ENCODE measurements at regions not wholly inside any gene's neighbourhood (a gene's known extent, or its start where the extent isn't known, plus 50 kb on each side); places are given as distances from the start of the nearest gene placed in this dataset.
"Not testable (repeated sequence)": the region's sequence is repeated elsewhere in the genome, so short reads cannot be mapped to it uniquely, and the experiment has no call there.

DNA sequence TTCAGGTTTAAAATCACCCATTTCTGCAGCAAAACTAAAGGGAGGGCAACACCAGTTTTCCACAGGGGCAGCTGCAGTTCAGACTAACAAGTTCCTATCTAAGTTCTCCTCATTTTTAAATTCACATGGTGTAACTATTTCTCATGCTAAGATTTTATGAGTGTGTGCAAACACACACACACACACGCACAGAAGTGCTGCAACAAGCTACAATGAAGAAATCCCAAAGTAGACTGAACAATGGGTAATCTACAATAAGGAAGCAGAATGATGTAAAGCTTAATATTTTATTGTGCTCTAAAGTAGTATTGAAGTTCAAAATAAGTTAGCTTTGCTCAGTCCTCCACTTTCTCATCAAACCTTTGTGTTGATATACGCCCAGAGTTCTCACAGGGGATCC, 140.8 kb upstream of the SPATA31A3 start:
- intact Hi-C loops (cut with micrococcal nuclease; ENCODE audit: unreplicated experiment); H3K9me3 ChIP-seq (ENCODE audit: insufficient read depth, low read depth); H3K9me2 ChIP-seq (ENCODE audit: insufficient read depth); BruUV-seq (replicated peaks); H3K4me2 ChIP-seq; H3F3A ChIP-seq (ENCODE audit: insufficient read depth, low read depth); POLR2A ChIA-PET (ENCODE audit: unreplicated experiment); CTCF ChIA-PET; H3K79me2 ChIP-seq (ENCODE audit: low read depth); H3K4me1 ChIP-seq (replicated peaks; ENCODE audit: insufficient read depth); H3K4me3 ChIP-seq; DNase-seq; H3K27ac ChIP-seq; H3K36me3 ChIP-seq (ENCODE audit: low read depth); H2AFZ ChIP-seq; H4K20me1 ChIP-seq (ENCODE audit: insufficient read depth); H3K27me3 ChIP-seq (ENCODE audit: insufficient read depth, low read depth): not testable (repeated sequence)

DNA sequence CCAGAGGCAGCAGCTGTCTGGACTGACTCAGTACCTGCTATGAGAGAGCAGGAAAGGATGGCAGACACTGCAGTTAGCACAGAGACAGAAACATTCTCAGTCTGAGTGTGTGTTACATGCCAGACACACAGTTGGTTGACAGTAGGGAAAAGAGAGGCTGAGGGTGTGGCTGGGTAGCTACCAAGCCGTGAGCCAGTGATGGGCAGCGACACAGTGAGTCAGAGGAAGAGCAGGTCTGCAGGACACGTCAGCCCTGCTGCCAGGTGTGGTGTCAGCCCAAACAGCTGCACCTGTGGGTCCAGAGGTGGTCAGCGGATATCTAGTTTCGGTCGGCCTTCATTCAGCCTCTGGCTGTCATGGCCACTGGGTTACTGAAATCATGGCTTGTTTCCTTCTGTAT, 124.4 kb upstream of the SPATA31A3 start:
- POLR2A ChIA-PET (ENCODE audit: unreplicated experiment); H3K27me3 ChIP-seq (ENCODE audit: insufficient read depth, low read depth); H3F3A ChIP-seq (ENCODE audit: insufficient read depth, low read depth); H3K4me1 ChIP-seq (replicated peaks; ENCODE audit: insufficient read depth); DNase-seq; CTCF ChIA-PET; H3K9me2 ChIP-seq (ENCODE audit: insufficient read depth); H2AFZ ChIP-seq; intact Hi-C loops (cut with micrococcal nuclease; ENCODE audit: unreplicated experiment); H3K79me2 ChIP-seq (ENCODE audit: low read depth); H4K20me1 ChIP-seq (ENCODE audit: insufficient read depth); H3K9me3 ChIP-seq (ENCODE audit: insufficient read depth, low read depth); H3K27ac ChIP-seq; H3K36me3 ChIP-seq (ENCODE audit: low read depth); H3K4me2 ChIP-seq; BruUV-seq (replicated peaks); H3K4me3 ChIP-seq: not testable (repeated sequence)

DNA sequence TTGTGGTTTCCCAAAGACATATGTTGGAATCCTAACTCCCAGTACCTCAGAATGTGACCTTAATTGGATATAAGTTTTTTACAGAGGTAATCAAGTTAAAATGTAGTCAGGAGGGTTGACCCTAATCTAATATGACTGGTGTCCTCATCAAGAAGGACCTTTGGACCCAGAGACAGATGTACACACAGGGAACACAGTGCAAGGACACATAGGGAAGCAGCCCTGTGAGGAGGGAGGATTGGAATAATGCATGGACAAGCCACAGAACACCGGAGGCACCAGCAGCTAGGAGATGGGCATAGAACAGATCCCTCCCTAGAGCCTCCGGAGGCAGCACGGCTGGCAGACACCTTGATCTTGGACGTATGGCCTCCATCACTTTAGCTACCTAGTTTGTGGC, 119.8 kb upstream of the SPATA31A3 start:
- H2AFZ ChIP-seq; intact Hi-C loops (cut with micrococcal nuclease; ENCODE audit: unreplicated experiment); H3K36me3 ChIP-seq (ENCODE audit: low read depth); BruUV-seq (replicated peaks); H4K20me1 ChIP-seq (ENCODE audit: insufficient read depth); CTCF ChIA-PET; H3K4me3 ChIP-seq; H3K4me2 ChIP-seq; H3K9me2 ChIP-seq (ENCODE audit: insufficient read depth); H3K27me3 ChIP-seq (ENCODE audit: insufficient read depth, low read depth); POLR2A ChIA-PET (ENCODE audit: unreplicated experiment); H3K9me3 ChIP-seq (ENCODE audit: insufficient read depth, low read depth); H3K4me1 ChIP-seq (replicated peaks; ENCODE audit: insufficient read depth); H3F3A ChIP-seq (ENCODE audit: insufficient read depth, low read depth); DNase-seq; H3K27ac ChIP-seq; H3K79me2 ChIP-seq (ENCODE audit: low read depth): not testable (repeated sequence)

DNA sequence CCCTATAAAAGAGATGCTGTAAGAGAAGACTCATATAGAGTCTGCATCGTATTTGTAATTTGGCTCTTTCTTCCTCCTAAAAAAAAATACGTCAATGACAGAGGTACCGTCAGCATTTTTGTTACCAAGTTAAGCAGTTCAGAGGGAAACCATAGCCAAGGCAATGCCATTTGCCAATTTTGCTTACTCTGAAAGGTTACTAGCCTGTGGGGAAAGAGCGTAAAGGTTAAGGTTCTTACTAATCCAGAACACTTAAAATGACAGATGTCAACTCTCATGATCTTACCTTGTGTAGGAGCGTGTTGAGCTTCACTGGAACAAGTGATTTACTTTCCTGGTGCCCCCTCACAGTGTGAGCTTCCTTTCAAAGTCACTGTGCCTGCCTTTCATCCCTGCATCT, 119.4 kb upstream of the SPATA31A3 start:
- H3K9me2 ChIP-seq (ENCODE audit: insufficient read depth); H3K4me1 ChIP-seq (replicated peaks; ENCODE audit: insufficient read depth); H3F3A ChIP-seq (ENCODE audit: insufficient read depth, low read depth); H2AFZ ChIP-seq; H3K4me3 ChIP-seq; H3K27ac ChIP-seq; H3K4me2 ChIP-seq; CTCF ChIA-PET; POLR2A ChIA-PET (ENCODE audit: unreplicated experiment); H3K36me3 ChIP-seq (ENCODE audit: low read depth); H3K27me3 ChIP-seq (ENCODE audit: insufficient read depth, low read depth); DNase-seq; H3K79me2 ChIP-seq (ENCODE audit: low read depth); intact Hi-C loops (cut with micrococcal nuclease; ENCODE audit: unreplicated experiment); H3K9me3 ChIP-seq (ENCODE audit: insufficient read depth, low read depth); H4K20me1 ChIP-seq (ENCODE audit: insufficient read depth); BruUV-seq (replicated peaks): not testable (repeated sequence)

DNA sequence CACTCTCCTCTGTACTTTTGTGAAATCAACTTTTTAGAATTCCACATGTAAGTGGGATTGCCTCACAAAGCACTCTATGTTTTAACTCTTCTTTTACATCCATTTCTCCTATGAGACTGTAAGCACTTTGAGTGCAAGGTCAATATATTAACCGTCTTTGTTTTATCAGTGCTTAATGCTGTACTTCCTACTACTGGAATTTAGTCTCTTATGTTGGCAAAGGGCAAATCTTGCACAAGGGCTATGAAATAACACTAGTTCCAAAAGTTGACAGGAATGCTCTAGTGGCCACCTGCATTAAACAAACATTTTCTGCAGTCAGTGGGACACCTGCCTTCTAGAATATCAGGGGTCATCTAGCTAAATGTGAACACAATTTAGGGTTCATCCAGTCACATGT, 117.5 kb upstream of the SPATA31A3 start:
- intact Hi-C loops (cut with micrococcal nuclease; ENCODE audit: unreplicated experiment); H3K9me3 ChIP-seq (ENCODE audit: insufficient read depth, low read depth); H3K27me3 ChIP-seq (ENCODE audit: insufficient read depth, low read depth); H3K36me3 ChIP-seq (ENCODE audit: low read depth); DNase-seq; H3K27ac ChIP-seq; H3K4me3 ChIP-seq; H3F3A ChIP-seq (ENCODE audit: insufficient read depth, low read depth); BruUV-seq (replicated peaks); H3K79me2 ChIP-seq (ENCODE audit: low read depth); H2AFZ ChIP-seq; H3K4me1 ChIP-seq (replicated peaks; ENCODE audit: insufficient read depth); H4K20me1 ChIP-seq (ENCODE audit: insufficient read depth); H3K4me2 ChIP-seq; POLR2A ChIA-PET (ENCODE audit: unreplicated experiment); CTCF ChIA-PET; H3K9me2 ChIP-seq (ENCODE audit: insufficient read depth): not testable (repeated sequence)

DNA sequence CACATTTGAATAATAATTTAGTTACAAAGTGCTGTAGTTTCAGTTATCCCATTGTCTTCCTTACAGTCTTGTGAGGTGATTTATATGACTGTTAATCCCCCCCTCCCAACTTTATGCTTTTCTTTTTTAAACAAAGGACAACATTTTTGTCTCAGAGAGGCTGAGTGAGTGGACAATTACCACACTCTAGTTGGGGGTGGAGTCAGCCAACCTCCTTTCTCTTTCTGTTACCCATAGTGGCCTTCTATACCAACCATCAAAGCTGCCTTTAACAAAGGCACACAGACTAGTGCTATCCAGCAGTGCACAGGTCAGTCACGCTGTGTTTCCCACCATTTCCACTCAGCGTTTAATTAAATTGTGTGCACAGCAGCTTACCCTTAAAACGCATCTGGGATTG, 114.3 kb upstream of the SPATA31A3 start:
- POLR2A ChIA-PET (ENCODE audit: unreplicated experiment); H3K27ac ChIP-seq; CTCF ChIA-PET; H3K27me3 ChIP-seq (ENCODE audit: insufficient read depth, low read depth); intact Hi-C loops (cut with micrococcal nuclease; ENCODE audit: unreplicated experiment); H3K4me3 ChIP-seq; H3K4me1 ChIP-seq (replicated peaks; ENCODE audit: insufficient read depth); H3K79me2 ChIP-seq (ENCODE audit: low read depth); DNase-seq; H2AFZ ChIP-seq; BruUV-seq (replicated peaks); H3F3A ChIP-seq (ENCODE audit: insufficient read depth, low read depth); H3K9me2 ChIP-seq (ENCODE audit: insufficient read depth); H4K20me1 ChIP-seq (ENCODE audit: insufficient read depth); H3K9me3 ChIP-seq (ENCODE audit: insufficient read depth, low read depth); H3K36me3 ChIP-seq (ENCODE audit: low read depth); H3K4me2 ChIP-seq: not testable (repeated sequence)

DNA sequence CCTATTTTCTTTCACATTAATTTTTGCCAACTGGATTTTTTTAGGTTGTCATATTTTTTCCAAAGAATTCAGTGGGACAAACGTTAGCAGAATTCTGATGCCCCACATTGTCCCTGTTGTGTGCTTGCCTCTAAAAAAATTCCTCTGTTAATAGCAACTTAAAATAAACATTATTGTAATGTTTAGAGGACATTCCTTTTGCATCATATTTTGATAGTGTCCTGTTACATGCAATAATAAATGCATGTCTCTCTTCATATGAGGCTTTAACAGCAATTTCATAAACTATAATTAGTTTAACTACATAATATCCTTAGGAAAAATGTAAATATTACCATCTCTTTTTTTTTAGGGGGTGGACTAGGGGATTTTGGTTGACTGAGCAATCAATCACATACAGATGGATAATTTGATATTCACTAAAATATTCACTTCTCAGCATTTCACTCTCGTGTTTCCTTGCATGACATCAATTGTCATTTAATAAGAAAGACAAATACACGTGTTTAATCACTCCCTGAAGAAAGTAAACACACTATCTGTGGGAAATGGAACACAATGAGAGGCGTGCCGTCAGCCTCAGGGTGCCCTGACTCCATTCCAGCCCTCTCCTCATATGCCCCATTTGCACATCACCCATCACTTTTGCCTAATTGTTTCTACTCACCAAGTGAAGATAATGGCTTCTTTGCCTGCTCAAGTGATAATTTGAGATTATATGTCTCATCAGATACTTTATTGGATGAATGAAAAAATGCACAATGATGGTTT, 110.3 kb upstream of the SPATA31A3 start:
- H4K20me1 ChIP-seq (ENCODE audit: insufficient read depth); H3K4me3 ChIP-seq; CTCF ChIA-PET; POLR2A ChIA-PET (ENCODE audit: unreplicated experiment); intact Hi-C loops (cut with micrococcal nuclease; ENCODE audit: unreplicated experiment); H3K4me1 ChIP-seq (replicated peaks; ENCODE audit: insufficient read depth); H3K9me2 ChIP-seq (ENCODE audit: insufficient read depth); H3K27me3 ChIP-seq (ENCODE audit: insufficient read depth, low read depth); BruUV-seq (replicated peaks); H3K36me3 ChIP-seq (ENCODE audit: low read depth); H3K4me2 ChIP-seq; H3K27ac ChIP-seq; H3F3A ChIP-seq (ENCODE audit: insufficient read depth, low read depth); H3K79me2 ChIP-seq (ENCODE audit: low read depth); H2AFZ ChIP-seq; DNase-seq; H3K9me3 ChIP-seq (ENCODE audit: insufficient read depth, low read depth): not testable (repeated sequence)

DNA sequence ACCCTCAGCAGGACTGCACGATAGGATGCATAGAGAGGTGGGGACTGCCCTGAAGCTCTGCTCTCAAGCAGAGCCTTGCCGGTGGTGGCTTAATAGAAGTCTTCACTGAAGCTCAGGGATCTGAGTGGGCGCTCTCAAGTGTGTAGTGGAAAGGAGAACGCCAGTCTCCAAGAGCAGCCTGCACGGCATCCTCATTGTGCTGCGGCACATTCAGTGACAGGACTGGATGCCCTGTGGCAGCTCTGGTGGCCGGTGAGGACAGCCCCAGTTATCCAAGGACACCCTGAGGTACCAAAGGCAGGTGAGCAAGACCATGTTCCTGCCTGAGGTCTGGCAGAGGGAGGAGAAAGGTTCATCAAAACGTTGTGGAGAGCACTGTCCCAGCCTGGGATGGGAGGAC, 98.8 kb upstream of the SPATA31A3 start:
- H2AFZ ChIP-seq; H4K20me1 ChIP-seq (ENCODE audit: insufficient read depth); H3K27me3 ChIP-seq (ENCODE audit: insufficient read depth, low read depth); H3K9me2 ChIP-seq (ENCODE audit: insufficient read depth); CTCF ChIA-PET; H3K36me3 ChIP-seq (ENCODE audit: low read depth); intact Hi-C loops (cut with micrococcal nuclease; ENCODE audit: unreplicated experiment); H3K4me3 ChIP-seq; DNase-seq; H3K27ac ChIP-seq; POLR2A ChIA-PET (ENCODE audit: unreplicated experiment); H3F3A ChIP-seq (ENCODE audit: insufficient read depth, low read depth); BruUV-seq (replicated peaks); H3K4me1 ChIP-seq (replicated peaks; ENCODE audit: insufficient read depth); H3K4me2 ChIP-seq; H3K79me2 ChIP-seq (ENCODE audit: low read depth); H3K9me3 ChIP-seq (ENCODE audit: insufficient read depth, low read depth): not testable (repeated sequence)
